WTC11 (cell line): ENCODE measurements at regions not wholly inside any gene's neighbourhood (a gene's known extent, or its start where the extent isn't known, plus 50 kb on each side); places are given as distances from the start of the nearest gene placed in this dataset.

ENCODE experiments used
- ATAC-seq: fragments of 200-7000 bp; cut with Tn5 transposase; 2 replicates; pipeline ENCODE4 v1.10.0; 2021; ENCODE audit warnings: mild to moderate bottlenecking, moderate library complexity
- CTCF ChIA-PET: fragments of 300-600 bp; sonication (Branson Sonifier 250); formaldehyde crosslinking; loops from one replicate; lab custom pipeline; 2021; ENCODE audit warnings: antibody characterized with exemption; lab: Charles Lee
- POLR2A ChIA-PET: fragments of 350-600 bp; sonication (Branson Sonifier 250); formaldehyde crosslinking; loops from one replicate; lab custom pipeline; 2021; ENCODE audit warnings: antibody characterized with exemption; lab: Charles Lee
- DNase-seq: peaks from one replicate; pipeline ENCODE4 v3.0.0; 2021; ENCODE audit warnings: low spot score
- H3K27ac Mint-ChIP-seq: 2 replicates; pipeline ENCODE4 v1.8.0; 2021; ENCODE audit warnings: mixed read lengths
- H3K27me3 Mint-ChIP-seq: 2 replicates; pipeline ENCODE4 v1.8.0; 2021; ENCODE audit warnings: low read depth, mild to moderate bottlenecking, moderate library complexity, mixed read lengths
- H3K36me3 Mint-ChIP-seq: 2 replicates; pipeline ENCODE4 v1.8.0; 2021; ENCODE audit warnings: mixed read lengths
- H3K4me1 Mint-ChIP-seq: 2 replicates; pipeline ENCODE4 v1.8.0; 2022; ENCODE audit warnings: mixed read lengths
- H3K4me3 Mint-ChIP-seq: 2 replicates; pipeline ENCODE4 v1.8.0; 2021; ENCODE audit warnings: mild to moderate bottlenecking, moderate library complexity, mixed read lengths
- H3K9me3 Mint-ChIP-seq: 2 replicates; pipeline ENCODE4 v1.8.0; 2021; ENCODE audit warnings: mixed read lengths
- AFF4 ChIP-seq: sonication (generic); formaldehyde crosslinking; IDR thresholded peaks from 2 replicates; pipeline ENCODE4 v1.8.1; 2023; ENCODE audit warnings: mild to moderate bottlenecking, missing genetic modification reagents, borderline replicate concordance
- CREM ChIP-seq: sonication (generic); formaldehyde crosslinking; IDR thresholded peaks from 2 replicates; pipeline ENCODE4 v1.8.1; 2022; ENCODE audit warnings: mild to moderate bottlenecking, missing genetic modification reagents, moderate library complexity
- E2F1 ChIP-seq: sonication (generic); formaldehyde crosslinking; IDR thresholded peaks from 2 replicates; pipeline ENCODE4 v1.8.0; 2022; ENCODE audit warnings: mild to moderate bottlenecking, missing genetic modification reagents
- E2F5 ChIP-seq: sonication (generic); formaldehyde crosslinking; IDR thresholded peaks from 2 replicates; pipeline ENCODE4 v1.8.1; 2022; ENCODE audit warnings: mild to moderate bottlenecking, moderate library complexity, missing genetic modification reagents
- ELF4 ChIP-seq: sonication (generic); formaldehyde crosslinking; IDR thresholded peaks from 2 replicates; pipeline ENCODE4 v1.8.1; 2022; ENCODE audit warnings: low read depth, mild to moderate bottlenecking, moderate library complexity, missing genetic modification reagents
- FOXJ3 ChIP-seq: sonication (generic); formaldehyde crosslinking; IDR thresholded peaks from 2 replicates; pipeline ENCODE4 v1.9.0; 2021; ENCODE audit warnings: missing genetic modification reagents, mild to moderate bottlenecking, borderline replicate concordance
- FOXP1 ChIP-seq: sonication (generic); formaldehyde crosslinking; IDR thresholded peaks from 2 replicates; pipeline ENCODE4 v1.8.0; 2022; ENCODE audit warnings: missing genetic modification reagents, mild to moderate bottlenecking, moderate library complexity, borderline replicate concordance
- GRHL2 ChIP-seq: fragments of 250-450 bp; sonication (Bioruptor Pico); IDR thresholded peaks from 2 replicates; pipeline ENCODE4 v1.8.0; 2022; ENCODE audit warnings: mild to moderate bottlenecking, moderate library complexity; ENCODE audit not compliant: insufficient replicate concordance, severe bottlenecking
- HMGA2 ChIP-seq: fragments of 250-450 bp; sonication (Bioruptor Pico); IDR thresholded peaks from 2 replicates; pipeline ENCODE4 v1.4.0; 2021; ENCODE audit warnings: mild to moderate bottlenecking, moderate library complexity
- IRF2 ChIP-seq: sonication (generic); formaldehyde crosslinking; IDR thresholded peaks from 2 replicates; pipeline ENCODE4 v1.8.0; 2022; ENCODE audit warnings: low read depth, missing genetic modification reagents, borderline replicate concordance
- JAZF1 ChIP-seq: fragments of 250-450 bp; sonication (Bioruptor Pico); IDR thresholded peaks from 2 replicates; pipeline ENCODE4 v1.9.0; 2021; ENCODE audit warnings: moderate library complexity, mild to moderate bottlenecking, inconsistent platforms
- KAT7 ChIP-seq: sonication (generic); formaldehyde crosslinking; IDR thresholded peaks from 2 replicates; pipeline ENCODE4 v1.8.1; 2023; ENCODE audit warnings: missing genetic modification reagents, mild to moderate bottlenecking, borderline replicate concordance
- MLX ChIP-seq: sonication (generic); formaldehyde crosslinking; IDR thresholded peaks from 2 replicates; pipeline ENCODE4 v1.8.1; 2023; ENCODE audit warnings: mild to moderate bottlenecking, missing genetic modification reagents, moderate library complexity
- MXD4 ChIP-seq: fragments of 250-450 bp; sonication (Bioruptor Pico); IDR thresholded peaks from 2 replicates; pipeline ENCODE4 v1.8.0; 2021; ENCODE audit warnings: mild to moderate bottlenecking, moderate library complexity, borderline replicate concordance
- MYBL2 ChIP-seq: sonication (generic); formaldehyde crosslinking; IDR thresholded peaks from 2 replicates; pipeline ENCODE4 v1.8.1; 2023; ENCODE audit warnings: mild to moderate bottlenecking, moderate library complexity, missing genetic modification reagents
- NR2C2 ChIP-seq: sonication (generic); formaldehyde crosslinking; IDR thresholded peaks from 2 replicates; pipeline ENCODE4 v1.8.0; 2022; ENCODE audit warnings: mild to moderate bottlenecking, missing genetic modification reagents
- PRRX2 ChIP-seq: fragments of 250-450 bp; sonication (Bioruptor Pico); IDR thresholded peaks from 2 replicates; pipeline ENCODE4 v1.8.0; 2021; ENCODE audit warnings: mild to moderate bottlenecking
- RELA ChIP-seq: sonication (generic); formaldehyde crosslinking; IDR thresholded peaks from 2 replicates; pipeline ENCODE4 v1.8.1; 2022; ENCODE audit warnings: missing genetic modification reagents, mild to moderate bottlenecking, borderline replicate concordance
- SMAD3 ChIP-seq: sonication (generic); formaldehyde crosslinking; IDR thresholded peaks from 2 replicates; pipeline ENCODE4 v1.8.0; 2022; ENCODE audit warnings: missing genetic modification reagents, mild to moderate bottlenecking, borderline replicate concordance
- SOX15 ChIP-seq: fragments of 250-450 bp; sonication (Bioruptor Pico); IDR thresholded peaks from 2 replicates; pipeline ENCODE4 v1.9.0; 2021; ENCODE audit warnings: mild to moderate bottlenecking
- TCF7 ChIP-seq: sonication (generic); formaldehyde crosslinking; IDR thresholded peaks from 2 replicates; pipeline ENCODE4 v1.8.0; 2022; ENCODE audit warnings: mild to moderate bottlenecking, low read depth, missing genetic modification reagents, moderate library complexity
- TEAD1 ChIP-seq: sonication (generic); formaldehyde crosslinking; IDR thresholded peaks from 2 replicates; pipeline ENCODE4 v1.8.0; 2022; ENCODE audit warnings: mild to moderate bottlenecking, missing genetic modification reagents
- ZBTB43 ChIP-seq: sonication (generic); formaldehyde crosslinking; IDR thresholded peaks from 2 replicates; pipeline ENCODE4 v1.8.1; 2023; ENCODE audit warnings: mild to moderate bottlenecking, missing genetic modification reagents
- ZNF121 ChIP-seq: sonication (generic); formaldehyde crosslinking; IDR thresholded peaks from 2 replicates; pipeline ENCODE4 v1.8.0; 2023; ENCODE audit warnings: missing genetic modification reagents
- ZNF138 ChIP-seq: sonication (generic); formaldehyde crosslinking; conservative IDR thresholded peaks from 2 replicates; pipeline ENCODE4 v1.8.1; 2022; ENCODE audit warnings: mild to moderate bottlenecking, moderate library complexity, missing genetic modification reagents
- ZNF263 ChIP-seq: sonication (generic); formaldehyde crosslinking; IDR thresholded peaks from 2 replicates; pipeline ENCODE4 v1.8.1; 2022; ENCODE audit warnings: low read depth, mild to moderate bottlenecking, moderate library complexity, missing genetic modification reagents
- ZNF317 ChIP-seq: sonication (generic); formaldehyde crosslinking; IDR thresholded peaks from 2 replicates; pipeline ENCODE4 v1.8.1; 2023; ENCODE audit warnings: low read depth, mild to moderate bottlenecking, moderate library complexity, missing genetic modification reagents, borderline replicate concordance

- ATAC-seq, result no peak
- no peak overlapping the region for H3K4me3 Mint-ChIP-seq
- ChIA-PET CTCF (no interaction called here), POLR2A (no interaction called here)
- no peak for DNase-seq
- no peak for TF ChIP-seq TEAD1
- no peak for TF ChIP-seq MYBL2 (CRISPR knock-in tag)
- TF ChIP-seq TCF7 (CRISPR knock-in tag), result no peak
- no peak for TF ChIP-seq IRF2 (CRISPR knock-in tag)
- TF ChIP-seq RELA (CRISPR knock-in tag), result no peak
- TF ChIP-seq NR2C2 (CRISPR knock-in tag), result no peak
- no peak for TF ChIP-seq SOX15 (CRISPR knock-in tag)
- H3K4me1 Mint-ChIP-seq, result no peaks in the 10 kb centered on the region
- peaks cover 13% of the 10 kb centered on the region for H3K9me3 Mint-ChIP-seq
- no peaks in the 10 kb centered on the region for H3K36me3 Mint-ChIP-seq
- H3K27ac Mint-ChIP-seq, result no peak overlapping the region
- H3K27me3 Mint-ChIP-seq, result no peaks in the 10 kb centered on the region; the same call in 1 of the 2 replicates
Observed at GRCh38 chrX:120725874-120726273, 96.0 kb upstream of the C1GALT1C1 start.

GRCh38 chrX:120719622-120720021, 89.8 kb upstream of the C1GALT1C1 start:
- Mint-ChIP-seq H3K4me1 (no peaks in the 10 kb centered on the region), H3K9me3 (peaks cover 8% of the 10 kb centered on the region; the same call in 1 of the 2 replicates), H3K36me3 (no peaks in the 10 kb centered on the region), H3K27me3 (no peaks in the 10 kb centered on the region; the same call in 1 of the 2 replicates), H3K4me3 (no peak overlapping the region), H3K27ac (no peak overlapping the region)
- POLR2A ChIA-PET, result no interaction called here
- CTCF ChIA-PET, result no interaction called here
- TF ChIP-seq RELA (CRISPR knock-in tag), result no peak
- no peak for TF ChIP-seq GRHL2
- no peak for TF ChIP-seq MXD4 (CRISPR knock-in tag)
- no peak for TF ChIP-seq HMGA2 (CRISPR knock-in tag)
- TF ChIP-seq E2F5, result no peak
- TF ChIP-seq ZBTB43 (CRISPR knock-in tag), result no peak
- TF ChIP-seq SMAD3, result no peak
- no peak for TF ChIP-seq ZNF121 (CRISPR knock-in tag)
- TF ChIP-seq ZNF263, result no peak
- no peak for TF ChIP-seq MLX
- no peak for TF ChIP-seq FOXP1 (CRISPR knock-in tag)
- no peak for TF ChIP-seq ELF4 (CRISPR knock-in tag)
- TF ChIP-seq JAZF1, result no peak
- no peak for TF ChIP-seq ZNF138 (CRISPR knock-in tag)
- TF ChIP-seq FOXJ3 (CRISPR knock-in tag), result no peak
- TF ChIP-seq, all 79 proteins: peak for 0
- ATAC-seq (no peak), DNase-seq (no peak)

GRCh38 chrX:120718969-120719368, 89.1 kb upstream of the C1GALT1C1 start:
- peaks cover 8% of the 10 kb centered on the region; the same call in 1 of the 2 replicates for H3K9me3 Mint-ChIP-seq
- POLR2A ChIA-PET, result no interaction called here
- no peaks in the 10 kb centered on the region for H3K36me3 Mint-ChIP-seq
- TF ChIP-seq AFF4 (CRISPR knock-in tag) (no peak), E2F1 (CRISPR knock-in tag) (no peak), CREM (CRISPR knock-in tag) (no peak), SMAD3 (no peak), ZNF317 (CRISPR knock-in tag) (no peak), TEAD1 (no peak), PRRX2 (CRISPR knock-in tag) (no peak), KAT7 (CRISPR knock-in tag) (no peak)

More at GRCh38 chrX:120718969-120719368, 89.1 kb upstream of the C1GALT1C1 start:
- no peaks in the 10 kb centered on the region; the same call in 1 of the 2 replicates for H3K27me3 Mint-ChIP-seq
- ATAC-seq (no peak), DNase-seq (no peak)
- H3K4me1 Mint-ChIP-seq, result no peaks in the 10 kb centered on the region
- no peak overlapping the region for H3K27ac Mint-ChIP-seq
- no peak overlapping the region for H3K4me3 Mint-ChIP-seq
- CTCF ChIA-PET, result no interaction called here
